ENCODE measurements at regions not wholly inside any gene's neighbourhood (a gene's known extent, or its start where the extent isn't known, plus 50 kb on each side); places are given as distances from the start of the nearest gene placed in this dataset.

DNA sequence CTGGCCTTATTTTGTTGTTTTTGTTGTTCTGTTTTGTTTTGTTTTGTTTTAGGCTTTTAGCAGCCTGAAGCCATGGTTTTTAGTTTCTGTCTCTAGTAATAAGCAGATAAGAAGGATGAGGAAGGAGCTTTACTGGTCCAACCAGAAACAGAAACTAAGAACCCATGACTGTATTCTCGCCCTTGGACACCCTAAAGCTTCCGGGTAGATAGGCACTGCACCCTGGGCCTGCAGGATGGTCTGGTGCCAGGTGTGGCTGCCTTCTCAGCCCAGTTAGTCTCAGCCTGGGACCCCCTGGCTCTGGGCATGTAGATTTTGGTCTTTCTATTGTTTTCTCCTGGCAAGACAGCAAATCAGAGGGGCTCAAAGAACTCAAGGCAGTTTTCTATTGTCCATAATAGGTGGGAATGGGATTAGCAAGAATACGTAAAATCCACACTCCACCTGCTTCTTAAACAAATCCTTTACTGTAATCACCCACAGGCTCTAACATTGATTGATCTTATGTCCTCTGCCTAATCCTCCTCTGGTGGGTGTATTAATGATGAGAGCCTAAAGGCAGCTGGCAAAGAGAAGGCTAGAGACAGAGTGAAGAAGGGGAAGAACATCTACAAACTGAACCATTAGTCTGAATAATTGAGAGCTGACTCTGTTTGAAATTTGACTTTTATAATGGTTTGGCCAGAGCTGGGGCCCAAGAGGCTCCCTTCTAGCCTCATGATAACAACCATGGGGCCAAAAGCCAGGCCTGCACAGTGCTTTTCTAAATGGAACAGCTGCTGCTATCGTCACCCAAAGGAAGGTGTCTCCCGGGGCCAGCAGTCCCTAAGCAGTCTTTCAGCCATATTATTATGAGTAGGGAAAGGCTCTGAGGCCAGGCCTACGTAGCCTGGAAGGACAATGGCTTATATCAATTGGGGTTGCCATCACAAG is 106.8 kb upstream of the ATP1A1 start:
- TF ChIP-seq, protein P1, sequence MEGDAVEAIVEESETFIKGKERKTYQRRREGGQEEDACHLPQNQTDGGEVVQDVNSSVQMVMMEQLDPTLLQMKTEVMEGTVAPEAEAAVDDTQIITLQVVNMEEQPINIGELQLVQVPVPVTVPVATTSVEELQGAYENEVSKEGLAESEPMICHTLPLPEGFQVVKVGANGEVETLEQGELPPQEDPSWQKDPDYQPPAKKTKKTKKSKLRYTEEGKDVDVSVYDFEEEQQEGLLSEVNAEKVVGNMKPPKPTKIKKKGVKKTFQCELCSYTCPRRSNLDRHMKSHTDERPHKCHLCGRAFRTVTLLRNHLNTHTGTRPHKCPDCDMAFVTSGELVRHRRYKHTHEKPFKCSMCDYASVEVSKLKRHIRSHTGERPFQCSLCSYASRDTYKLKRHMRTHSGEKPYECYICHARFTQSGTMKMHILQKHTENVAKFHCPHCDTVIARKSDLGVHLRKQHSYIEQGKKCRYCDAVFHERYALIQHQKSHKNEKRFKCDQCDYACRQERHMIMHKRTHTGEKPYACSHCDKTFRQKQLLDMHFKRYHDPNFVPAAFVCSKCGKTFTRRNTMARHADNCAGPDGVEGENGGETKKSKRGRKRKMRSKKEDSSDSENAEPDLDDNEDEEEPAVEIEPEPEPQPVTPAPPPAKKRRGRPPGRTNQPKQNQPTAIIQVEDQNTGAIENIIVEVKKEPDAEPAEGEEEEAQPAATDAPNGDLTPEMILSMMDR (IDR thresholded peaks at IDR 0.05) = no peak
- no peak for TF ChIP-seq POLR2A (IDR thresholded peaks at IDR 0.05)

Measured in transverse colon (tissue), 3 donors.